C4-2B (cell line): ENCODE measurements at regions not wholly inside any gene's neighbourhood (a gene's known extent, or its start where the extent isn't known, plus 50 kb on each side); places are given as distances from the start of the nearest gene placed in this dataset.

ENCODE experiments used
- ZFX ChIP-seq: fragments of 450-650 bp; IDR thresholded peaks from 2 replicates; pipeline ENCODE4 v1.6.1; 2017
- TF ChIP-seq, protein P1 (sequence below): fragments of 450-650 bp; conservative IDR thresholded peaks from 2 replicates; pipeline ENCODE4 v1.5.1; 2017; ENCODE audit warnings: mild to moderate bottlenecking

DNA sequence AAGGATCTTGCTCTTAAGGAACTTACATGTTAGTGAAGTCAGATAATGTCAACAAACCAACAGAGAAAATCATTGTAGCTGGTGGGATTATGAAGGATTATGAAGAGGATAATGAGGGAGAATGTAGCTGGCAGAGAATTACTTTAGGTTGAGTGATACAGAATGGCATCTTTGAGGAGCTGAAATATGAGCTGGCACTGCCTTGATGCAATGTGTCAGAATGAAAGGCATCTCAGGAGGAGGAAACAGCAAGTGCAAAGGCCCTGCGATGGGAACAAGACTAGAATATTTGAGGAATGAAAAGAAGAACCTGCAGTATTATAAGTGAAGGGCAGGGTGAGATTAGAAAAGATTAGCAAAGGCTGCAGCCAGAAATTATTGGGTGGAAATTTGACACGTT lies 237.2 kb upstream of the ADAMTS9 start:
- TF ChIP-seq, protein P1, sequence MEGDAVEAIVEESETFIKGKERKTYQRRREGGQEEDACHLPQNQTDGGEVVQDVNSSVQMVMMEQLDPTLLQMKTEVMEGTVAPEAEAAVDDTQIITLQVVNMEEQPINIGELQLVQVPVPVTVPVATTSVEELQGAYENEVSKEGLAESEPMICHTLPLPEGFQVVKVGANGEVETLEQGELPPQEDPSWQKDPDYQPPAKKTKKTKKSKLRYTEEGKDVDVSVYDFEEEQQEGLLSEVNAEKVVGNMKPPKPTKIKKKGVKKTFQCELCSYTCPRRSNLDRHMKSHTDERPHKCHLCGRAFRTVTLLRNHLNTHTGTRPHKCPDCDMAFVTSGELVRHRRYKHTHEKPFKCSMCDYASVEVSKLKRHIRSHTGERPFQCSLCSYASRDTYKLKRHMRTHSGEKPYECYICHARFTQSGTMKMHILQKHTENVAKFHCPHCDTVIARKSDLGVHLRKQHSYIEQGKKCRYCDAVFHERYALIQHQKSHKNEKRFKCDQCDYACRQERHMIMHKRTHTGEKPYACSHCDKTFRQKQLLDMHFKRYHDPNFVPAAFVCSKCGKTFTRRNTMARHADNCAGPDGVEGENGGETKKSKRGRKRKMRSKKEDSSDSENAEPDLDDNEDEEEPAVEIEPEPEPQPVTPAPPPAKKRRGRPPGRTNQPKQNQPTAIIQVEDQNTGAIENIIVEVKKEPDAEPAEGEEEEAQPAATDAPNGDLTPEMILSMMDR, result no peak
- TF ChIP-seq ZFX, result no peak
